Choroid plexus epithelial cell (primary cell): ENCODE measurements at regions not wholly inside any gene's neighbourhood (a gene's known extent, or its start where the extent isn't known, plus 50 kb on each side); places are given as distances from the start of the nearest gene placed in this dataset.
"Not testable (repeated sequence)": the region's sequence is repeated elsewhere in the genome, so short reads cannot be mapped to it uniquely, and the experiment has no call there.

Experiments used
- DNase-seq: peaks from one replicate; pipeline ENCODE4 v3.0.0-alpha.2; 2010; ENCODE audit warnings: low read depth
- H3K4me3 ChIP-seq: 2 replicates; pipeline ENCODE4 v1.5.1; 2011; ENCODE audit warnings: low read depth, mild to moderate bottlenecking, control low read depth, low read length, moderate library complexity
- CTCF ChIP-seq: conservative IDR thresholded peaks from 2 replicates; pipeline ENCODE4 v1.5.1; 2011; ENCODE audit warnings: low read depth, mild to moderate bottlenecking, control low read depth, inconsistent platforms, low read length, moderate library complexity

- H3K4me3 ChIP-seq: no peak overlapping the region
- TF ChIP-seq CTCF: no peak
- no peak for DNase-seq
These were observed 174.5 kb upstream of the BCHE start for GRCh38 chr3:166011771-166012170.

GRCh38 chr3:166005126-166005525, 167.9 kb upstream of the BCHE start:
- no peak for DNase-seq
- TF ChIP-seq CTCF: no peak
- H3K4me3 ChIP-seq: no peak overlapping the region

GRCh38 chr3:165994293-165994692, 157.1 kb upstream of the BCHE start:
- no peak for TF ChIP-seq CTCF
- DNase-seq: no peak
- no peak overlapping the region for H3K4me3 ChIP-seq

GRCh38 chr3:165984589-165984988, 147.4 kb upstream of the BCHE start:
- TF ChIP-seq CTCF: no peak

GRCh38 chr3:165983284-165983683, 146.1 kb upstream of the BCHE start:
- no peak overlapping the region for H3K4me3 ChIP-seq
- no peak for TF ChIP-seq CTCF
- DNase-seq: peak; percentile 40

More at GRCh38 chr3:165984589-165984988, 147.4 kb upstream of the BCHE start:
- H3K4me3 ChIP-seq: no peak overlapping the region
- DNase-seq: no peak

GRCh38 chr3:165981318-165981717, 144.1 kb upstream of the BCHE start:
- no peak overlapping the region for H3K4me3 ChIP-seq
- TF ChIP-seq CTCF: no peak
- no peak for DNase-seq

- DNase-seq, H3K4me3 ChIP-seq: not testable (repeated sequence)
These were observed 123.6 kb upstream of the BCHE start for GRCh38 chr3:165960825-165961224.

GRCh38 chr3:165954171-165954570, 116.9 kb upstream of the BCHE start:
- H3K4me3 ChIP-seq: no peak overlapping the region
- TF ChIP-seq CTCF: no peak
- DNase-seq: no peak
